H1 (cell line): ENCODE measurements at regions not wholly inside any gene's neighbourhood (a gene's known extent, or its start where the extent isn't known, plus 50 kb on each side); places are given as distances from the start of the nearest gene placed in this dataset.

ENCODE experiments used
- BRCA1 ChIP-seq: IDR thresholded peaks from 2 replicates; pipeline ENCODE4 v1.6.1; 2012; ENCODE audit warnings: low read depth, low read length, improper control_type of control experiment
- EP300 ChIP-seq, 2 experiments: IDR thresholded peaks; 1 replicate in 1 of 2; 2 replicates in 1 of 2; pipeline ENCODE4 v1.6.1; 2011 to 2012; ENCODE audit warnings: low read depth in 2 of 2, low read length in 2 of 2, mild to moderate bottlenecking in 2 of 2, borderline replicate concordance in 1 of 2, inconsistent platforms in 1 of 2, moderate library complexity in 1 of 2
- KDM5A ChIP-seq: fragments of 200-600 bp; IDR thresholded peaks from 2 replicates; pipeline ENCODE4 v1.7.1; 2012; ENCODE audit warnings: mild to moderate bottlenecking, low read length, inconsistent platforms, mixed read lengths
- PHF8 ChIP-seq: fragments of 200-600 bp; sonication (generic); conservative IDR thresholded peaks from 2 replicates; pipeline ENCODE4 v1.7.1; 2012; ENCODE audit warnings: low read depth, mild to moderate bottlenecking, inconsistent platforms, low read length, moderate library complexity
- RXRA ChIP-seq: IDR thresholded peaks from 2 replicates; pipeline ENCODE4 v1.6.1; 2011; ENCODE audit warnings: low read depth, mild to moderate bottlenecking, low read length, moderate library complexity; ENCODE audit not compliant: insufficient read depth
- SIN3A ChIP-seq, 2 experiments: IDR thresholded peaks in 1 of 2; conservative IDR thresholded peaks in 1 of 2; 2 replicates each; pipeline ENCODE4 v1.6.1; 2011 to 2012; ENCODE audit warnings: low read length in 2 of 2, improper control_type of control experiment in 1 of 2, low read depth in 1 of 2, mild to moderate bottlenecking in 1 of 2
- TF ChIP-seq, protein P1 (sequence below), 3 experiments: IDR thresholded peaks; 1 replicate in 2 of 3; 2 replicates in 1 of 3; pipeline versions ENCODE4 v1.5.1 to v1.6.1; 2011; ENCODE audit warnings: low read length in 3 of 3, mild to moderate bottlenecking in 3 of 3, inconsistent platforms in 2 of 3, low read depth in 1 of 3, moderate library complexity in 1 of 3; ENCODE audit not compliant: insufficient read depth in 1 of 3; ENCODE audit errors: control extremely low read depth in 1 of 3
- TF ChIP-seq, protein P2 (sequence below): IDR thresholded peaks from 2 replicates; pipeline ENCODE4 v1.6.1; 2012; ENCODE audit warnings: low read length, inconsistent platforms

DNA sequence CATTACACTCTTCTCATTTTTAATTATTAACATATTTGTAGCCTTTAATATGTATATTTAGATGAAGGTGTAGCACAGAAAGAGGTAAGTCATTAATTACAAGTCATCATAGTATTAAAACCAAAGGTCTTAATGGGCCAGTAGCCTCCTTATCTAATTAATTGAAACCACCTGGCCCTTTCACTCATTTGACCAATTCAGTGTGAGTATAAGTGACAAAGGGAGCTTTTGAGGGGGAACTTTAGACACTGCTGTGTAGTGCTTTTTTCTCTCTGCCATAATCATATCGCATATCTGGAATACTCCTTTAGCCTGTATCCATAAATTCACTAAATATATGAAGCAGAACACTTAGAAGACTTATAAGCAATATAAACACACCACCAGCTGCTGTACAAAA is 562.9 kb upstream of the POT1 start (continued):
- TF ChIP-seq, protein P1, sequence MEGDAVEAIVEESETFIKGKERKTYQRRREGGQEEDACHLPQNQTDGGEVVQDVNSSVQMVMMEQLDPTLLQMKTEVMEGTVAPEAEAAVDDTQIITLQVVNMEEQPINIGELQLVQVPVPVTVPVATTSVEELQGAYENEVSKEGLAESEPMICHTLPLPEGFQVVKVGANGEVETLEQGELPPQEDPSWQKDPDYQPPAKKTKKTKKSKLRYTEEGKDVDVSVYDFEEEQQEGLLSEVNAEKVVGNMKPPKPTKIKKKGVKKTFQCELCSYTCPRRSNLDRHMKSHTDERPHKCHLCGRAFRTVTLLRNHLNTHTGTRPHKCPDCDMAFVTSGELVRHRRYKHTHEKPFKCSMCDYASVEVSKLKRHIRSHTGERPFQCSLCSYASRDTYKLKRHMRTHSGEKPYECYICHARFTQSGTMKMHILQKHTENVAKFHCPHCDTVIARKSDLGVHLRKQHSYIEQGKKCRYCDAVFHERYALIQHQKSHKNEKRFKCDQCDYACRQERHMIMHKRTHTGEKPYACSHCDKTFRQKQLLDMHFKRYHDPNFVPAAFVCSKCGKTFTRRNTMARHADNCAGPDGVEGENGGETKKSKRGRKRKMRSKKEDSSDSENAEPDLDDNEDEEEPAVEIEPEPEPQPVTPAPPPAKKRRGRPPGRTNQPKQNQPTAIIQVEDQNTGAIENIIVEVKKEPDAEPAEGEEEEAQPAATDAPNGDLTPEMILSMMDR (IDR thresholded peaks at IDR 0.05; ENCODE audit: control extremely low read depth in 1 of 3, insufficient read depth in 1 of 3, low read depth in 1 of 3, low read length in 3 of 3), result no peak
- TF ChIP-seq SIN3A (conservative IDR thresholded peaks at IDR 0.05 in 1 of 2, IDR thresholded peaks at IDR 0.05 in 1 of 2; ENCODE audit: low read depth in 1 of 2, low read length in 2 of 2) (no peak), KDM5A (no peak), EP300 (IDR thresholded peaks at IDR 0.05; ENCODE audit: borderline replicate concordance in 1 of 2, low read depth in 2 of 2, low read length in 2 of 2) (no peak), BRCA1 (no peak), PHF8 (no peak), RXRA (no peak)
- TF ChIP-seq, protein P2, sequence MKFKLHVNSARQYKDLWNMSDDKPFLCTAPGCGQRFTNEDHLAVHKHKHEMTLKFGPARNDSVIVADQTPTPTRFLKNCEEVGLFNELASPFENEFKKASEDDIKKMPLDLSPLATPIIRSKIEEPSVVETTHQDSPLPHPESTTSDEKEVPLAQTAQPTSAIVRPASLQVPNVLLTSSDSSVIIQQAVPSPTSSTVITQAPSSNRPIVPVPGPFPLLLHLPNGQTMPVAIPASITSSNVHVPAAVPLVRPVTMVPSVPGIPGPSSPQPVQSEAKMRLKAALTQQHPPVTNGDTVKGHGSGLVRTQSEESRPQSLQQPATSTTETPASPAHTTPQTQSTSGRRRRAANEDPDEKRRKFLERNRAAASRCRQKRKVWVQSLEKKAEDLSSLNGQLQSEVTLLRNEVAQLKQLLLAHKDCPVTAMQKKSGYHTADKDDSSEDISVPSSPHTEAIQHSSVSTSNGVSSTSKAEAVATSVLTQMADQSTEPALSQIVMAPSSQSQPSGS, result no peak
